ENCODE measurements at regions not wholly inside any gene's neighbourhood (a gene's known extent, or its start where the extent isn't known, plus 50 kb on each side); places are given as distances from the start of the nearest gene placed in this dataset.

- no peak for TF ChIP-seq PHF8 (CRISPR knock-in tag; IDR thresholded peaks at IDR 0.05)
- TF ChIP-seq ZNF576 (CRISPR knock-in tag; IDR thresholded peaks at IDR 0.05), result no peak
- TF ChIP-seq POLR2G (IDR thresholded peaks at IDR 0.05; ENCODE audit: low read depth, low read length), result no peak
- no peak for TF ChIP-seq TAF1 (CRISPR knock-in tag; IDR thresholded peaks at IDR 0.05)
Measured at GRCh38 chr10:132124201-132124920, 58.6 kb downstream of the JAKMIP3 start (continued).

- BruUV-seq (replicated peaks), result no TSS peak
- Histone ChIP-seq H3K9ac (ENCODE audit: insufficient read depth, low read depth, low read length) (no peak overlapping the region), H3K27ac (ENCODE audit: extremely low read length, insufficient read depth, low read length) (no peak overlapping the region), H3K79me2 (ENCODE audit: insufficient read depth, low read length) (no peaks in the 10 kb centered on the region), H3K4me2 (ENCODE audit: low read depth, low read length) (no peak overlapping the region), H4K20me1 (ENCODE audit: insufficient read depth, low read length) (no peaks in the 10 kb centered on the region), H2AFZ (ENCODE audit: low read length) (no peak overlapping the region), H3K4me1 (ENCODE audit: insufficient read depth, low read length) (no peaks in the 10 kb centered on the region), H3K9me3 (ENCODE audit: low read length) (no peaks in the 10 kb centered on the region), H3K27me3 (ENCODE audit: control insufficient read depth in 1 of 2, insufficient read depth in 2 of 2, low read length in 2 of 2) (peaks cover 6 to 48% of the 10 kb centered on the region in 2 experiments; a peak in 4 of 5 replicates), H3K4me3 (replicated peaks in 1 of 3; ENCODE audit: insufficient read depth in 1 of 3, low read depth in 2 of 3, low read length in 3 of 3) (no peak overlapping the region), H3K36me3 (replicated peaks in 1 of 2; ENCODE audit: control insufficient read depth in 1 of 2, insufficient read depth in 2 of 2, low read length in 2 of 2) (no peaks in the 10 kb centered on the region)
- FAIRE-seq (no peak), DNase-seq (ENCODE audit: low spot score) (no peak), ATAC-seq (peak; percentile 39; the same call in 2 of the 3 replicates)
- POLR2A ChIA-PET, result no interaction called here
- intact Hi-C loops (cut with micrococcal nuclease; ENCODE audit: unreplicated experiment) (no loop called here), in situ Hi-C loops (cut with HindIII; ENCODE audit: extremely low pct_ligation_motif_present, low pct_unique_long_range_greater_than_20kb) (no loop called here)
- 19% methylated on average over 2 of the region's 11 CpGs for WGBS (ENCODE audit: low lambda C conversion rate)
- CTCF ChIA-PET (ENCODE audit: low intra/inter-chr PET ratio, low total read pairs), result no interaction called here
- no peak for TF ChIP-seq ZNF281 (CRISPR knock-in tag; IDR thresholded peaks at IDR 0.05; ENCODE audit: borderline replicate concordance)
- no peak for TF ChIP-seq NFE2 (CRISPR knock-in tag; IDR thresholded peaks at IDR 0.05)
Measured at GRCh38 chr10:132129431-132129830, 57.3 kb upstream of the DPYSL4 start.

All from HepG2 (cell line).